HEK293 (cell line): ENCODE measurements at regions not wholly inside any gene's neighbourhood (a gene's known extent, or its start where the extent isn't known, plus 50 kb on each side); places are given as distances from the start of the nearest gene placed in this dataset.

Experiments
- CTCF ChIA-PET: fragments of 350-600 bp; formaldehyde crosslinking; extraction: SDS; loops from one replicate; lab custom pipeline; 2021; ENCODE audit warnings: antibody characterized with exemption; lab: Yijun Ruan, JAX
- POLR2A ChIA-PET: fragments of 300-600 bp; formaldehyde crosslinking; extraction: SDS; loops from one replicate; lab custom pipeline; 2020; ENCODE audit warnings: antibody characterized with exemption, inconsistent platforms; lab: Yijun Ruan, JAX
- H3K27ac ChIP-seq: fragments of 200-500 bp; sonication (Bioruptor generic); 2 replicates; pipeline ENCODE4 v1.5.1; 2014; ENCODE audit warnings: low read depth, low read length, control low read depth, inconsistent platforms; ENCODE audit errors: extremely low read depth
- H3K36me3 ChIP-seq, 2 experiments: fragments of 200-500 bp in 1 of 2; sonication (Bioruptor generic) in 1 of 2; 1 replicate in 1 of 2; 2 replicates in 1 of 2; pipeline ENCODE4 v1.5.1; 2014 to 2017; ENCODE audit warnings: inconsistent platforms in 2 of 2, low read length in 2 of 2; ENCODE audit not compliant: control insufficient read depth in 2 of 2, insufficient read depth in 1 of 2
- H3K4me1 ChIP-seq: fragments of 200-500 bp; sonication (Bioruptor generic); 2 replicates; pipeline ENCODE4 v1.5.1; 2014; ENCODE audit warnings: mild to moderate bottlenecking, low read length, inconsistent platforms; ENCODE audit not compliant: control insufficient read depth, insufficient read depth
- H3K4me3 ChIP-seq: 2 replicates; pipeline ENCODE4 v1.5.1; 2011; ENCODE audit warnings: low read depth, mild to moderate bottlenecking, control low read depth, low read length, moderate library complexity
- H3K9me3 ChIP-seq: fragments of 200-500 bp; sonication (Bioruptor generic); 2 replicates; pipeline ENCODE4 v1.5.1; 2014; ENCODE audit warnings: low read depth, low read length, inconsistent platforms; ENCODE audit not compliant: control insufficient read depth, insufficient read depth
- GLIS1 ChIP-seq: fragments of 450-650 bp; formaldehyde crosslinking; IDR thresholded peaks from 2 replicates; pipeline ENCODE4 v1.5.1; 2016; ENCODE audit warnings: missing biosample characterization, missing genetic modification characterization
- SP7 ChIP-seq: fragments of 450-650 bp; formaldehyde crosslinking; IDR thresholded peaks from 2 replicates; pipeline ENCODE4 v1.5.1; 2016; ENCODE audit warnings: missing biosample characterization, missing genetic modification characterization
- TSHZ1 ChIP-seq: fragments of 450-650 bp; formaldehyde crosslinking; IDR thresholded peaks from 2 replicates; pipeline ENCODE4 v1.5.1; 2016; ENCODE audit warnings: missing biosample characterization, missing genetic modification characterization, borderline replicate concordance
- ZBTB1 ChIP-seq: fragments of 450-650 bp; formaldehyde crosslinking; IDR thresholded peaks from 2 replicates; pipeline ENCODE4 v1.5.1; 2016; ENCODE audit warnings: missing biosample characterization, missing genetic modification characterization
- ZBTB44 ChIP-seq: fragments of 450-650 bp; IDR thresholded peaks from 2 replicates; pipeline ENCODE4 v1.5.1; 2018; ENCODE audit warnings: missing biosample characterization, mild to moderate bottlenecking, missing genetic modification characterization
- ZBTB6 ChIP-seq: fragments of 450-650 bp; formaldehyde crosslinking; IDR thresholded peaks from 2 replicates; pipeline ENCODE4 v1.5.1; 2017; ENCODE audit warnings: missing biosample characterization, missing genetic modification characterization
- ZIC2 ChIP-seq: fragments of 450-650 bp; formaldehyde crosslinking; IDR thresholded peaks from 2 replicates; pipeline ENCODE4 v1.5.1; 2016; ENCODE audit warnings: missing biosample characterization, missing genetic modification characterization
- ZNF132 ChIP-seq: fragments of 450-650 bp; formaldehyde crosslinking; IDR thresholded peaks from 2 replicates; pipeline ENCODE4 v1.5.1; 2017; ENCODE audit warnings: missing biosample characterization, missing genetic modification characterization, borderline replicate concordance
- ZNF16 ChIP-seq: fragments of 450-650 bp; formaldehyde crosslinking; IDR thresholded peaks from 2 replicates; pipeline ENCODE4 v1.5.1; 2016; ENCODE audit warnings: low read depth, missing biosample characterization, missing genetic modification characterization
- ZNF37A ChIP-seq: fragments of 450-650 bp; IDR thresholded peaks from 2 replicates; pipeline ENCODE4 v1.5.1; 2018; ENCODE audit warnings: missing biosample characterization, missing genetic modification characterization
- ZNF513 ChIP-seq: fragments of 450-650 bp; IDR thresholded peaks from 2 replicates; pipeline ENCODE4 v1.5.1; 2018; ENCODE audit warnings: missing biosample characterization, missing genetic modification characterization
- ZNF518A ChIP-seq: fragments of 450-650 bp; formaldehyde crosslinking; conservative IDR thresholded peaks from 2 replicates; pipeline ENCODE4 v1.5.1; 2016; ENCODE audit warnings: low read depth, missing biosample characterization, missing genetic modification characterization
- ZNF624 ChIP-seq: fragments of 450-650 bp; formaldehyde crosslinking; IDR thresholded peaks from 2 replicates; pipeline ENCODE4 v1.5.1; 2017; ENCODE audit warnings: missing biosample characterization, missing genetic modification characterization
- ZNF645 ChIP-seq: fragments of 450-650 bp; formaldehyde crosslinking; IDR thresholded peaks from 2 replicates; pipeline ENCODE4; 2016; ENCODE audit warnings: missing biosample characterization, missing genetic modification characterization
- ZNF660 ChIP-seq: fragments of 450-650 bp; IDR thresholded peaks from 2 replicates; pipeline ENCODE4 v1.5.1; 2018; ENCODE audit warnings: missing biosample characterization, mild to moderate bottlenecking, missing genetic modification characterization
- ZNF704 ChIP-seq: fragments of 450-650 bp; formaldehyde crosslinking; IDR thresholded peaks from 2 replicates; pipeline ENCODE4 v1.5.1; 2016; ENCODE audit warnings: missing biosample characterization, missing genetic modification characterization
- ZNF777 ChIP-seq: fragments of 450-650 bp; formaldehyde crosslinking; IDR thresholded peaks from 2 replicates; pipeline ENCODE4 v1.5.1; 2017; ENCODE audit warnings: missing biosample characterization, missing genetic modification characterization, borderline replicate concordance
- ZNF843 ChIP-seq: fragments of 450-650 bp; formaldehyde crosslinking; IDR thresholded peaks from 2 replicates; pipeline ENCODE4 v1.5.1; 2016; ENCODE audit warnings: missing biosample characterization, missing genetic modification characterization
- ZSCAN5A ChIP-seq: fragments of 450-650 bp; formaldehyde crosslinking; IDR thresholded peaks from 2 replicates; pipeline ENCODE4 v1.5.1; 2016; ENCODE audit warnings: missing biosample characterization, missing genetic modification characterization

GRCh38 chr4:30996841-30997240 is 276.7 kb downstream of the PCDH7 start (continued):
- TF ChIP-seq ZNF518A (tag by site-specific recombination) (no peak), ZNF843 (0 out of 2 replicates have a peak, but pooled peaks have one; percentile 33), ZNF513 (tag by site-specific recombination) (no peak), ZNF624 (tag by site-specific recombination) (no peak), ZBTB1 (no peak), ZNF645 (tag by site-specific recombination) (no peak)

- ChIA-PET CTCF (no interaction called here), POLR2A (no interaction called here)
- H3K4me3 ChIP-seq = no peak overlapping the region
- no peaks in the 10 kb centered on the region for H3K36me3 ChIP-seq
- H3K27ac ChIP-seq = no peak overlapping the region
- no peaks in the 10 kb centered on the region for H3K9me3 ChIP-seq
- H3K4me1 ChIP-seq = no peaks in the 10 kb centered on the region
- no peak for TF ChIP-seq ZSCAN5A (tag by site-specific recombination)
- no peak for TF ChIP-seq ZNF16
- no peak for TF ChIP-seq GLIS1 (tag by site-specific recombination)
- no peak for TF ChIP-seq ZNF132 (tag by site-specific recombination)
- no peak for TF ChIP-seq ZBTB6 (tag by site-specific recombination)
- TF ChIP-seq ZNF660 (tag by site-specific recombination) = no peak
- TF ChIP-seq ZIC2 (tag by site-specific recombination) = no peak
- no peak for TF ChIP-seq ZNF704 (tag by site-specific recombination)
- no peak for TF ChIP-seq SP7 (tag by site-specific recombination)
- no peak for TF ChIP-seq ZNF37A (tag by site-specific recombination)
- no peak for TF ChIP-seq ZNF843
- no peak for TF ChIP-seq TSHZ1 (tag by site-specific recombination)
- TF ChIP-seq ZBTB44 (tag by site-specific recombination) = no peak
- TF ChIP-seq ZNF777 = no peak
Measured at GRCh38 chr4:31005037-31005436, 284.9 kb downstream of the PCDH7 start.
